Endothelial cell of umbilical vein (primary cell): ENCODE measurements at regions not wholly inside any gene's neighbourhood (a gene's known extent, or its start where the extent isn't known, plus 50 kb on each side); places are given as distances from the start of the nearest gene placed in this dataset.

Experiments used
- EZH2 ChIP-seq: IDR thresholded peaks from 2 replicates; pipeline ENCODE4 v1.6.1; 2012; ENCODE audit warnings: borderline replicate concordance, low read depth, mild to moderate bottlenecking, moderate library complexity, low read length, inconsistent platforms; ENCODE audit not compliant: severe bottlenecking
- POLR2A ChIP-seq: IDR thresholded peaks from 2 replicates; pipeline ENCODE4 v1.6.1; 2012; ENCODE audit warnings: low read depth, mild to moderate bottlenecking, control low read depth, low read length

- TF ChIP-seq POLR2A (no peak), EZH2 (no peak)
Measured at GRCh38 chr13:50361282-50361681, 346.0 kb downstream of the KCNRG start.
